Astrocyte of the cerebellum (primary cell): ENCODE measurements at regions not wholly inside any gene's neighbourhood (a gene's known extent, or its start where the extent isn't known, plus 50 kb on each side); places are given as distances from the start of the nearest gene placed in this dataset.

ENCODE experiments used
- DNase-seq: peaks from one replicate; pipeline ENCODE4 v3.0.0-alpha.2; 2011; ENCODE audit warnings: low read depth
- H3K4me3 ChIP-seq: 2 replicates; pipeline ENCODE4 v1.5.1; 2011; ENCODE audit warnings: mild to moderate bottlenecking, low read depth, low read length, moderate library complexity
- in situ Hi-C: cut with HindIII; loops from 2 replicates; pipeline ENCODE4 v1.10.0; 2017; ENCODE audit warnings: low sequenced_read_pairs
- TF ChIP-seq, protein P1 (sequence below): IDR thresholded peaks from 2 replicates; pipeline ENCODE4 v1.5.1; 2012; ENCODE audit warnings: low read length, low read depth, moderate library complexity, mild to moderate bottlenecking; ENCODE audit errors: missing control alignments

DNA sequence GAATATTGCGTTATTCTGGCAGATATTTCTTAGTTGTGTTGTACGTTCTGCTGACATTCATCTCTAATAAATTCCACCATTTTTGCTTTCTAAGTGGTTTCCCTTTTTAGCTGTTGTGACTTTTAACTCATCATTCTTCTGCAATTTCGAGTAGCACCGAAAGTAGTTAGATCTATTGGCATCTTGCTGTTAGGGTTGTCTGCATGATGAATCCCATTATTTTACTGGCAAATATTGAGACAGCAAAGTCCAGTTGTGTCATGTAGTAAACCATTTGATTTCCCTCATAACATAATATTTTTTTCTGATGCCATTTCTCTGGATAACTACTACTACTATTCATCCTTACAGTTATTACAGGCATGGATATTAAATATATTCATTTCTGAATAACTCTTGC, 143.9 kb downstream of the SLITRK1 start:
- in situ Hi-C loops = no loop called here
- DNase-seq = no peak
- no peak overlapping the region for H3K4me3 ChIP-seq
- TF ChIP-seq, protein P1, sequence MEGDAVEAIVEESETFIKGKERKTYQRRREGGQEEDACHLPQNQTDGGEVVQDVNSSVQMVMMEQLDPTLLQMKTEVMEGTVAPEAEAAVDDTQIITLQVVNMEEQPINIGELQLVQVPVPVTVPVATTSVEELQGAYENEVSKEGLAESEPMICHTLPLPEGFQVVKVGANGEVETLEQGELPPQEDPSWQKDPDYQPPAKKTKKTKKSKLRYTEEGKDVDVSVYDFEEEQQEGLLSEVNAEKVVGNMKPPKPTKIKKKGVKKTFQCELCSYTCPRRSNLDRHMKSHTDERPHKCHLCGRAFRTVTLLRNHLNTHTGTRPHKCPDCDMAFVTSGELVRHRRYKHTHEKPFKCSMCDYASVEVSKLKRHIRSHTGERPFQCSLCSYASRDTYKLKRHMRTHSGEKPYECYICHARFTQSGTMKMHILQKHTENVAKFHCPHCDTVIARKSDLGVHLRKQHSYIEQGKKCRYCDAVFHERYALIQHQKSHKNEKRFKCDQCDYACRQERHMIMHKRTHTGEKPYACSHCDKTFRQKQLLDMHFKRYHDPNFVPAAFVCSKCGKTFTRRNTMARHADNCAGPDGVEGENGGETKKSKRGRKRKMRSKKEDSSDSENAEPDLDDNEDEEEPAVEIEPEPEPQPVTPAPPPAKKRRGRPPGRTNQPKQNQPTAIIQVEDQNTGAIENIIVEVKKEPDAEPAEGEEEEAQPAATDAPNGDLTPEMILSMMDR = no peak

DNA sequence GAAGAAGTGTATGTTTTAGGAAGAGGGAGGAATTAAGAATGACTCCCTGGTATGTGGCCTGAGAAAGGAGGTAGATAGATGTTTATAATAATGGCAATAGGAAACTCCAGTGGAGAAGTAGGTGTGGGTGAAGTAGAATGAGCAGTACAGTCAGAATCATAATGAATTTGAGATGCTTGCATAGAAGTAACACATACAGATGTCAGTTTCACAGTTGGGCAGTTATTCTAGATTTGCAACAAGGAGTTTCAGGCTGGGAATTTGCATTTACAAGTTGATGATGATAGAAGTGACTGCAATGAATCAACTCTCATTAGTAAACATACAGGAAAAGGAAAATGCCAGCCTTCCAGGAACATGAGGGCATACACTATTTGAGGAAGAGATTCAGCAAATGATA, 149.0 kb downstream of the SLITRK1 start:
- TF ChIP-seq, protein P1 = no peak

DNA sequence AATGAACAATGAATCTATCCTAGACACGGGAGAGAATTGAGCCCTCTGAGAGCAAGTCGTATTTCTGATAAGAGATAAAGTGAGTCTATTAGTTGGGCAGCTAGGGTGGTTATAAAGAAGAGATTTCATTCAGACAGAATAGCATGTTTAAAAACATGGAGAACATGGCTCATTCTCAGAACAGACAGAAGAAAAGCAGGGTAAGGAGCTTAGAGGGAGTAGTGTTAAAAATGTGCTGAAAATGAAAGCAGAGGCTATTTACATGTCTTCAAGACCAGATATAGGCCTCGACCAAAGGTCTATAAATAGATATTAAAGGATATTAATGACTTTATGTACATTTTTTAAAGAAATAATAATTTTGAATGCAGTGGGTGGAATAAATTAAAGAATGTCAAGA, 149.5 kb downstream of the SLITRK1 start:
- TF ChIP-seq, protein P1 = no peak
- DNase-seq = no peak
- in situ Hi-C loops = no loop called here
- no peak overlapping the region for H3K4me3 ChIP-seq

More for the DNA sequence above, 149.0 kb downstream of the SLITRK1 start:
- in situ Hi-C loops = no loop called here
- DNase-seq = no peak
- H3K4me3 ChIP-seq = no peak overlapping the region

DNA sequence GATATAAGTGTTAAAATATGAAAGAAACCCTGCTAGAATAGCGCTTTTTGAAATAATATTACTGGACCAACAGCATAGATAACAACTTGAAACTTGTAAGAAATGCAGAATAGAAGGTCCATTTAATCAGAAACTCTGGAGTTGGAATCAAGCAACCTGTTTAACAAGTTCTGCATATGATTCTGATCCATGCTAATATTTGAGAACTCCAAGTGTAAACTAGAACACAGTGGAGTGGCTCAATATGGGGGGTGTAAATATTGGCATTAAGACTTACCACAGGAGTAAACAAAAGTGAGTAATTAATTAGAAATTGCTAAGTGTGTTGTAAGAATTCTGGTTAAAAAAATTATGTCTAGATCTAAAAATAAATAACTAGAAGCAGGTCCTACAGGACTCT, 151.2 kb downstream of the SLITRK1 start:
- TF ChIP-seq, protein P1 = no peak
- no peak overlapping the region for H3K4me3 ChIP-seq
- in situ Hi-C loops = no loop called here
- DNase-seq = no peak

DNA sequence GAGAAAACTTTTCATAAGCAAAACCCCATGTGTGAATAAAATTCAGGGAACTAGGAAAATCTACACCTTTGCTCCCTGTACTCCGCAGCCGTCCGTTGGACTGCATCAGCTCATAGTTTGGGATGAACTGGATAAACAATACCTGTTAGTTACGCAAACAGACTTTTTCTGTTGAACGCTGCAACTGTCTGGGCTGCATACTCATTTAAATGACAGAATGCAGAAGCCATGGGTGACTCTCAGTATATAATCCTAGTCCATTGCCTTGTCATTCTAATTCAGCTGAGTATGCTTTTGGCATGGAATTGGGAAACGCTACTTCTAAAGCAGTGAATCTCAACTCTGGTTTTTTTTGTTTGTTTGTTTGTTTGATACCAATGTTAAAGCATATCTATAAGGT, 151.6 kb downstream of the SLITRK1 start:
- H3K4me3 ChIP-seq = no peak overlapping the region
- in situ Hi-C loops = no loop called here
- DNase-seq = no peak

DNA sequence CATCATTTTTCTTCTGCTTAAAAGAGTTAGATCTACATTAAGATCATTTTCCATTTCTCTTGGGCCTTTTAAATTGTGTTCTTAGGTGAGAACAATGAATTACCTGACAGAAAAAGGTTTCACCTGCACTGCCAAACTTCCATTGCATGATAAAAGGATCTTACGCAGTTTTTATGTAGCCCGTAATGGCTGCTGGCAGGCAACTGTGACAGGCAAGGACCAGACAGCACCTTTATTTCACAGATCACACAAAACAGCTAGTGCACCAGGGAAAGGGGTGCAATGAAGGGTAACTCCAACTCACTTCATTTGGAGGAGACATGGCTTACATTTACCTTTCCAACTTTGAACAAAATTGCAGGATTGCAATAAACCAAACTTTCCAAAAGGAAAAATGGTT, 159.8 kb downstream of the SLITRK1 start:
- DNase-seq = no peak
- TF ChIP-seq, protein P1 = no peak
- in situ Hi-C loops = no loop called here
- H3K4me3 ChIP-seq = no peak overlapping the region

More for the DNA sequence above, 151.6 kb downstream of the SLITRK1 start:
- TF ChIP-seq, protein P1 = no peak

DNA sequence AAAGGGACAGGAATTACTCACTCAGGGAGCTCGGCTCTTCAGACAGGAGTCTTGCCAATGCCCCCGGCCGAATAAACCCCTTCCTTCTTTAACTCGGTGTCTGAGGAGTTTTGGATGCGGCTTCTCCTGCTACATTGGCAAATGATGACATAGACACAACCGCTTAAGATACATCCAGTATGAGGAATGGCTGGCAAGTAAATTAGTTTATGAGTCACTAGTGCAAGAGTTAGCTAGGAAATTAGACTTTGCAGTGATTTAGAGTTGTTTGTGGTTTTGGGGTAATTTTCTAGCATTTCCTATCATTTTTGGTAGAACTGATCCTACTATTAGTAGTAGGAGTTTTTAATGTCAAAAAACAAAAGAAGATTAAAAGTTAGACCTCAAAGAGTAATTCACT, 166.2 kb downstream of the SLITRK1 start:
- TF ChIP-seq, protein P1 = no peak
- DNase-seq = no peak
- in situ Hi-C loops = no loop called here
- no peak overlapping the region for H3K4me3 ChIP-seq
